Lower lobe of right lung (tissue), 2 donors: ENCODE measurements at regions not wholly inside any gene's neighbourhood (a gene's known extent, or its start where the extent isn't known, plus 50 kb on each side); places are given as distances from the start of the nearest gene placed in this dataset.

Experiments
- ATAC-seq, 2 donors: fragments of 200-7000 bp; cut with Tn5 transposase; one replicate each; pipeline ENCODE4 v1.9.1; 2020 to 2022; ENCODE audit warnings: mild to moderate bottlenecking in 2 of 2, moderate library complexity in 2 of 2
- DNase-seq: peaks from one replicate; pipeline ENCODE4 v3.0.0-alpha.2; 2020
- H3K27ac ChIP-seq: fragments of 200-600 bp; one replicate; pipeline ENCODE4 v1.8.0; 2022
- H3K27me3 ChIP-seq: fragments of 200-600 bp; one replicate; pipeline ENCODE4 v1.8.0; 2022; ENCODE audit warnings: low read depth
- H3K36me3 ChIP-seq: fragments of 200-600 bp; one replicate; pipeline ENCODE4 v1.8.0; 2022; ENCODE audit warnings: mild to moderate bottlenecking
- H3K4me1 ChIP-seq: fragments of 200-600 bp; one replicate; pipeline ENCODE4 v1.8.0; 2022
- H3K4me3 ChIP-seq: fragments of 200-600 bp; one replicate; pipeline ENCODE4 v1.8.0; 2022; ENCODE audit warnings: mild to moderate bottlenecking
- H3K9me3 ChIP-seq: fragments of 200-600 bp; one replicate; pipeline ENCODE4 v1.8.0; 2022
- intact Hi-C: fragments of 100-400 bp; cut with DNase I; formaldehyde crosslinking; loops from one replicate; pipeline ENCODE4 v1.11.0; 2022
- TF ChIP-seq, protein P1 (sequence below): fragments of 200-600 bp; IDR thresholded peaks from one replicate; pipeline ENCODE4 v1.8.0; 2022; ENCODE audit warnings: antibody characterized with exemption, mild to moderate bottlenecking
- donor health status: DM: no; HTN: yes; CAD: no; lungs with severe emphysema.

DNA sequence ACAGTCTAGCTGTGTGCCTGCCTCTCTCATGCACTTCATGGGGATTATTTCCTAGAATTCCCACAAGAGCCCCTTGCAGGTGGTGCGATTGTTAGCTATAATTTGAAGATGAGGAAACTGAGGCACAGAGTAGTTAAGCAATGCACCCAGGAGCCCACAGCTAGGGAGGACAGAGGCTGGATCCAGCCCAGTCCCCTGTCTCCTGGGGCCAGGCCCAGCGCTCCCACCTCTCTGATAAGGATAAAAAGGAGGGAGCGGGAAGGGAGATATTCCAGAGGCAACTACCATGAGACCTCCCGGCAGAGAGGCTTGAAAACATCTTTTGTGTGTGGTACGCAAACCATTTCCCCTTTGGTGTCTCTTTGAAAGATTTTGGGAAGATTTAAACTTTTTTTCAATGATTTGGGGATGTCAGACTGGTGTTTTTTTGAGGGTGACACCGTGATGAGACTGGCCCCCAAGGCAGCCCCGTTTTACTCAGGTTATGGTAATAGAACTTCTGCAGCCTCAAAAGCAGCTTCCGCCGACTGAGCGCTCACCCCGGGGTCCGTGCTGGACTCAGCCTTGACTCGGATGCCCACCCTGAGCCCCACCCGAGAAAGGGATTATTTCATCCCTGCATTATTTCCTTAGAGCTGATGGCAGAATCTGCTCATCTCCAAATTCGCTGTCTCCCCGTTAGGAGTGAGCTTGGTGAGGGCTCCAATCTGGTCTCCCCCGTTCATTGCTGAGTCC, 144.7 kb upstream of the IER5L start:
- intact Hi-C loops, result no loop called here
- ATAC-seq, result no peak
- Histone ChIP-seq H3K4me3 (no peak overlapping the region), H3K4me1 (peaks cover 45% of the 10 kb centered on the region), H3K9me3 (no peaks in the 10 kb centered on the region), H3K27ac (peak overlapping the region; percentile 81), H3K27me3 (no peaks in the 10 kb centered on the region), H3K36me3 (no peaks in the 10 kb centered on the region)
- no peak for DNase-seq
- TF ChIP-seq, protein P1, sequence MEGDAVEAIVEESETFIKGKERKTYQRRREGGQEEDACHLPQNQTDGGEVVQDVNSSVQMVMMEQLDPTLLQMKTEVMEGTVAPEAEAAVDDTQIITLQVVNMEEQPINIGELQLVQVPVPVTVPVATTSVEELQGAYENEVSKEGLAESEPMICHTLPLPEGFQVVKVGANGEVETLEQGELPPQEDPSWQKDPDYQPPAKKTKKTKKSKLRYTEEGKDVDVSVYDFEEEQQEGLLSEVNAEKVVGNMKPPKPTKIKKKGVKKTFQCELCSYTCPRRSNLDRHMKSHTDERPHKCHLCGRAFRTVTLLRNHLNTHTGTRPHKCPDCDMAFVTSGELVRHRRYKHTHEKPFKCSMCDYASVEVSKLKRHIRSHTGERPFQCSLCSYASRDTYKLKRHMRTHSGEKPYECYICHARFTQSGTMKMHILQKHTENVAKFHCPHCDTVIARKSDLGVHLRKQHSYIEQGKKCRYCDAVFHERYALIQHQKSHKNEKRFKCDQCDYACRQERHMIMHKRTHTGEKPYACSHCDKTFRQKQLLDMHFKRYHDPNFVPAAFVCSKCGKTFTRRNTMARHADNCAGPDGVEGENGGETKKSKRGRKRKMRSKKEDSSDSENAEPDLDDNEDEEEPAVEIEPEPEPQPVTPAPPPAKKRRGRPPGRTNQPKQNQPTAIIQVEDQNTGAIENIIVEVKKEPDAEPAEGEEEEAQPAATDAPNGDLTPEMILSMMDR, result no peak

- intact Hi-C loops, result no loop called here
- H3K36me3 ChIP-seq, result no peaks in the 10 kb centered on the region
- peak overlapping the region; percentile 81 for H3K27ac ChIP-seq
- ATAC-seq, result no peak
- no peaks in the 10 kb centered on the region for H3K27me3 ChIP-seq
- no peak for DNase-seq
- H3K4me3 ChIP-seq, result peak overlapping the region; percentile 47
- H3K4me1 ChIP-seq, result peaks cover 47% of the 10 kb centered on the region
- TF ChIP-seq, protein P1, result no peak
- H3K9me3 ChIP-seq, result no peaks in the 10 kb centered on the region
Observed at GRCh38 chr9:129322022-129322621, 144.1 kb upstream of the IER5L start.

DNA sequence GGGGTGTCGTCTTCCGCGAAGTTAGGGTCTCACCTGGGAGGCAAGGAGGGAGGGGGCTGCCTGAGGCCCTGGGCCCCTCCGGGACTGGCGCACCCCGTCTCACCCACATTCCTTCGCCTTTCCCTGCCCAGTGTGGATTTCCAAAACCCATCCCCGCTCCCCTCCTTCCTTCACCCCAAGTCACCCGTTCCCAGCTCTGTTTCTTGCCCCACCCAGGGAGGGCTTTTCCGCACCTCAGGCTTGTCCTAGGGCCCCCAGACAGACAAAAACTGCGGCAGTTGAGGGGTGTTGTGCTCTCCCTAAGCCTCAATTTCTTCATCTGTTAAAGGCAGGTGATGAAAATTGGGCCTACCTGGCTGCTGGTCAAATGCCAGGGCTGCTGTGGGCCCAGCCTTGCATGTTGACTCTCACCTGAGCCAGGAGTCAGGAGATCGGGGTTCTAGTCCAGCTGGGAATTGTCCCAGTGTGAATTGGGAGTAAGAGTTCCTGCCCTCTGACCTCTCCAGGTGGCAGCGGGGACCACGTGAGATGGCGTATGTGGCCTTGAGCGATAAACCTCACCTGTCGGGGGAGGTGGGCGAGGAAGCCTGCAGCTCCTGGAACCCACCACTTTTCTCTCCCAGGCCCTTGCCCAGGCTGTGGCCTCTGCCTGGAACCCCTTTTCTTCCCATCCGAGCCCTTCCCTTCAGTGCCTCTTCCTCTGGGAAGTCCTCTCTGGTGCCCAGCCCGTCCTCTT, 143.4 kb upstream of the IER5L start:
- Histone ChIP-seq H3K9me3 (no peaks in the 10 kb centered on the region), H3K4me3 (peak overlapping the region; percentile 47), H3K27ac (peak overlapping the region; percentile 81), H3K4me1 (peaks cover 47% of the 10 kb centered on the region), H3K27me3 (no peaks in the 10 kb centered on the region), H3K36me3 (no peaks in the 10 kb centered on the region)
- ATAC-seq (no peak), DNase-seq (no peak)
- TF ChIP-seq, protein P1, result no peak
- intact Hi-C loops, result no loop called here

DNA sequence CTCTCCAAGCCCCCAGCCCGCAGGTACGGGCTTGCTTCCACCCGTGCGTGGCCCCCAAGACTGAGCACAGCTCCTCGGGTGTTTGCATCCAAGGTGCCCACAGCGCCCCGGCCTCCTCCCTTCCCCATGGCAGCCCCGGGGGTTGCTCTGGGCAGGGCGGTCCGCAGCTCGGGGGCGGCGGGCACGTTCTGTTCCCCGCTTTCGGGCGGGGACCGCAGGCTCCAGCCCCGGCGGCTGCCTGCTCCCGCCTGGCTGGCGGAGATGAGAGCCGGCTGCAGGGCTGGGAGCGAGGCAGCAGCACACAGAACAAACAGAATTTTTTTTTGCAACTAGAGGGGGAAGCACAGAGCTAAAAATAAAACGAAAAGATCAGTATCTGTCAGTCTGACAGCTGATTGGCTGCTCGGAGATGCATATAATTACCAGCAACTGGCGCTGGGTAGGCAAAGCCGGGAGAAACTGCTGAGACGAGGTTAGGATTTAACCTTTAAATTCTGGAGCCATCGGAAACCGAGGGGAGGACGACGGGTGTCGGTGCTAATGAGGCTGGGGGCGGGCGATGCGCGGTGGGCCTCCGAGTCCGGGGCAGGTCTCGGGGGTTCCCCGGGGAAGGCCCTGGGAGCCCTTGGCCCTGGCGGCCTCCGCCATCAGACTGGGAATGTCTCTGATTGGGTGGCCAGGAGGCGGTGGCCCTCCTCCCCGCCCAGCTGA, 142.7 kb upstream of the IER5L start:
- H3K4me1 ChIP-seq, result peaks cover 53% of the 10 kb centered on the region
- H3K27ac ChIP-seq, result peak overlapping the region; percentile 81
- intact Hi-C loops, result no loop called here

More for the DNA sequence above, 142.7 kb upstream of the IER5L start:
- TF ChIP-seq, protein P1, result peak; percentile 22
- Histone ChIP-seq H3K9me3 (no peaks in the 10 kb centered on the region), H3K4me3 (peak overlapping the region; percentile 47), H3K27me3 (no peaks in the 10 kb centered on the region), H3K36me3 (no peaks in the 10 kb centered on the region)
- DNase-seq, result peak; percentile 76
- peak; percentile 81 to 87 for ATAC-seq
